ENCODE measurements at regions not wholly inside any gene's neighbourhood (a gene's known extent, or its start where the extent isn't known, plus 50 kb on each side); places are given as distances from the start of the nearest gene placed in this dataset.

GRCh38 chr4:63580796-63581475, 828.3 kb downstream of the TECRL start:
- no peaks in the 10 kb centered on the region for H3K4me1 ChIP-seq (ENCODE audit: control insufficient read depth, insufficient read depth, low read length)
- in situ Hi-C loops (cut with HindIII; ENCODE audit: low pct_unique_long_range_greater_than_20kb, low sequenced_read_pairs) (no loop called here), intact Hi-C loops (cut with micrococcal nuclease; ENCODE audit: unreplicated experiment) (no loop called here)
- no TSS peak for BruUV-seq (replicated peaks)
- no peak overlapping the region for H3K4me3 ChIP-seq (ENCODE audit: low read depth in 2 of 2, low read length in 2 of 2)
- H3K36me3 ChIP-seq (ENCODE audit: control insufficient read depth, insufficient read depth, low read length), result no peaks in the 10 kb centered on the region
- H3K27ac ChIP-seq (ENCODE audit: low read length), result no peak overlapping the region
- H3K9me3 ChIP-seq (ENCODE audit: control insufficient read depth, insufficient read depth, low read depth, low read length), result no peaks in the 10 kb centered on the region
- H3K27me3 ChIP-seq (ENCODE audit: control insufficient read depth, insufficient read depth, low read length), result no peaks in the 10 kb centered on the region
- ATAC-seq (no peak), DNase-seq (ENCODE audit: low read depth, low spot score) (no peak)
- TF ChIP-seq POLR2AphosphoS5 (IDR thresholded peaks at IDR 0.05; ENCODE audit: low read depth, low read length) (no peak), CTCF (IDR thresholded peaks at IDR 0.05) (no peak), SIN3A (IDR thresholded peaks at IDR 0.05; ENCODE audit: borderline replicate concordance, insufficient read depth, low read depth, low read length) (no peak), REST (IDR thresholded peaks at IDR 0.05; ENCODE audit: insufficient read depth in 1 of 2, low read depth in 2 of 2, low read length in 1 of 2) (no peak), TCF7L2 (IDR thresholded peaks at IDR 0.05; ENCODE audit: low read depth, low read length) (no peak)
- CTCF ChIA-PET, result no interaction called here
- POLR2A ChIA-PET, result no interaction called here

GRCh38 chr4:63578383-63578782, 830.9 kb downstream of the TECRL start:
- H3K27me3 ChIP-seq (ENCODE audit: control insufficient read depth, insufficient read depth, low read length), result no peaks in the 10 kb centered on the region
- H3K36me3 ChIP-seq (ENCODE audit: control insufficient read depth, insufficient read depth, low read length), result no peaks in the 10 kb centered on the region
- ATAC-seq, result no peak
- no peaks in the 10 kb centered on the region for H3K4me1 ChIP-seq (ENCODE audit: control insufficient read depth, insufficient read depth, low read length)
- intact Hi-C loops (cut with micrococcal nuclease; ENCODE audit: unreplicated experiment) (no loop called here), in situ Hi-C loops (cut with HindIII; ENCODE audit: low pct_unique_long_range_greater_than_20kb, low sequenced_read_pairs) (no loop called here)
- no peak for DNase-seq (ENCODE audit: low read depth, low spot score)
- no TSS peak for BruUV-seq (replicated peaks)
- no peaks in the 10 kb centered on the region for H3K9me3 ChIP-seq (ENCODE audit: control insufficient read depth, insufficient read depth, low read depth, low read length)
- no peak overlapping the region for H3K27ac ChIP-seq (ENCODE audit: low read length)
- CTCF ChIA-PET, result no interaction called here
- TF ChIP-seq SIN3A (IDR thresholded peaks at IDR 0.05; ENCODE audit: borderline replicate concordance, insufficient read depth, low read depth, low read length) (no peak), REST (IDR thresholded peaks at IDR 0.05; ENCODE audit: insufficient read depth in 1 of 2, low read depth in 2 of 2, low read length in 1 of 2) (no peak), POLR2AphosphoS5 (IDR thresholded peaks at IDR 0.05; ENCODE audit: low read depth, low read length) (no peak), CTCF (IDR thresholded peaks at IDR 0.05) (no peak), TCF7L2 (IDR thresholded peaks at IDR 0.05; ENCODE audit: low read depth, low read length) (no peak)
- no peak overlapping the region for H3K4me3 ChIP-seq (ENCODE audit: low read depth in 2 of 2, low read length in 2 of 2)
- POLR2A ChIA-PET, result no interaction called here

All from Panc1 (cell line).